ENCODE measurements at regions not wholly inside any gene's neighbourhood (a gene's known extent, or its start where the extent isn't known, plus 50 kb on each side); places are given as distances from the start of the nearest gene placed in this dataset.

DNA sequence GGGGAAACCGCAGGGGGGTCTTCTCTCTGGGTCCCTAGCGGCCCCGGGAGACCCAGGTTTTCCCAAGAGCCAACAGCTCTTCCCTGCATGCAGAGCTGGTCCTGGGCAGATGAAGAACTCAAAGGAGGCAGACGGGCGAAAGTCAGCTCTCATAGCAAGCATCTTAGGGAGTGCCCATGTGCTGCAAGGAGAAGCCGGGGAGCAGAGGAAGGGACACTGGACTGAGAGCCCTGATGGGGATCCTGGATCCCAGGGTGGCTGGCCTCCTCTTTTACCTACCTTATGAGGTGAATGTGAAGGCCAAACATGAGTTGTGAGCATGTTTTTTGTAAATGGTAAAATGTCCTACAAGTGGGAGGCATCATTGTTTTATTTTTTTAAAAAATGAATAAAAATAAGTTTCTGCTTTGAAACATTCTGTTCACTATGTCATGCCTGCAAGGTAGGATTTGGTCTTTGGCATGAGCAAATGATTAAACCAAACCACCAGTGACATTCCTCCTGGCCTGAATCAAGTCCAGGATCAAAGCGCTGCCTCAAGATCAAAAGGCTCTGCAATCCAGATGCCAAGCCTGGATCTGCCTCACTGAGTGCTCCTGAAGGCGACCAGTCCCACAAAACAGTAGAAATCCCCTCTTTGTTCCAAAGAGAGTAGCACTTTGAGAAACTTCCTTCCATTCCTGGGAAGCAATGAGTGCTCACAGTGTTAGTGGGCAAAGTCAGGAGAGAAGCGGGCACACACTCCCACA, 92.2 kb upstream of the SERP2 start:
- DNase-seq (ENCODE audit: low spot score) = no peak

GRCh38 chr13:44283600-44283999, 90.0 kb upstream of the SERP2 start:
- DNase-seq (ENCODE audit: low spot score) = no peak

- DNase-seq (ENCODE audit: low spot score) = no peak
Observed at GRCh38 chr13:44287958-44288357, 85.7 kb upstream of the SERP2 start.

DNA sequence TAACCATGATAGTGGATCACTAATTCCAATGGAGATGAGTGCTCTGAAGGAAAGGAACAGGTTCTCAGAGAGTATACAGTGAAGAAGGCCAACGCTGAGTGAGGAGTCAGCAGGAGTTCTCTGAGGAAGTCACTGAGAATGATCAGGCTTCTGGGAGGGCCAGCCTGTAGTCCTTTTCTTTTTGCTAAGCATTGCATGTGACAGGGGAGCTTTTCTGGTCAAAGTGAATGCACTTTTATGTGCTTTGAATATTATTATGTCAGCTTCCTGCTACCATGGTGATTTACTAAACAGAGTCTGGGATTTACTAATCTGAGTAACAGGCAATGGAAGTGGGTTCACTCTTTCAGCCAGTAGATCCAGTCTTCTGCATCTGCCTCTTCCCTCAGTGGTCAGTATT, 81.1 kb upstream of the SERP2 start:
- no peak for DNase-seq (ENCODE audit: low spot score)

GRCh38 chr13:44293374-44293773, 80.2 kb upstream of the SERP2 start:
- DNase-seq (ENCODE audit: low spot score) = no peak

GRCh38 chr13:44293908-44294735, 79.5 kb upstream of the SERP2 start:
- no peak for DNase-seq (ENCODE audit: low spot score)

DNA sequence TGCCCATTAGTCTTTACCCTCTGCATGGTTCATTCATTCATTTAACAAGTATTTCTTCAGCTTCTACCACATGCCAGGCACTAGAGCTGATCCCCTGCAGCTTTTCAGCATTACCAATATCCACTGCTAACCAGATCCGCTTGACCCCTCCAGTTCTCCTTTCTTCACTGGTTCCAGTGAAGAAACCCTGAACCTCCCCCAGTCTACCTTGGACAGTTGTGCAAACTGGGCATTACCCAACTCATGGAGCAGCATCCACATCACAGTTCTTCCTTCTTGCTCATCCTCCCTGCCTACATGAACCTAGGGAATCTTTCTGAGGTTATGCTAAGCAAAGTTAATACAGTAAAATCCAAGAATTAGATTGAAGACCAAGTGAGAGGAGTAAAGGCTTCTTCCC, 78.7 kb upstream of the SERP2 start:
- DNase-seq (ENCODE audit: low spot score) = no peak

GRCh38 chr13:44296856-44297255, 76.8 kb upstream of the SERP2 start:
- DNase-seq (ENCODE audit: low spot score) = no peak

- no peak for DNase-seq (ENCODE audit: low spot score)
Observed at GRCh38 chr13:44298314-44298713, 75.3 kb upstream of the SERP2 start.

- DNase-seq (ENCODE audit: low spot score) = peak; percentile 3
Observed at GRCh38 chr13:44299152-44299943, 74.3 kb upstream of the SERP2 start.

DNA sequence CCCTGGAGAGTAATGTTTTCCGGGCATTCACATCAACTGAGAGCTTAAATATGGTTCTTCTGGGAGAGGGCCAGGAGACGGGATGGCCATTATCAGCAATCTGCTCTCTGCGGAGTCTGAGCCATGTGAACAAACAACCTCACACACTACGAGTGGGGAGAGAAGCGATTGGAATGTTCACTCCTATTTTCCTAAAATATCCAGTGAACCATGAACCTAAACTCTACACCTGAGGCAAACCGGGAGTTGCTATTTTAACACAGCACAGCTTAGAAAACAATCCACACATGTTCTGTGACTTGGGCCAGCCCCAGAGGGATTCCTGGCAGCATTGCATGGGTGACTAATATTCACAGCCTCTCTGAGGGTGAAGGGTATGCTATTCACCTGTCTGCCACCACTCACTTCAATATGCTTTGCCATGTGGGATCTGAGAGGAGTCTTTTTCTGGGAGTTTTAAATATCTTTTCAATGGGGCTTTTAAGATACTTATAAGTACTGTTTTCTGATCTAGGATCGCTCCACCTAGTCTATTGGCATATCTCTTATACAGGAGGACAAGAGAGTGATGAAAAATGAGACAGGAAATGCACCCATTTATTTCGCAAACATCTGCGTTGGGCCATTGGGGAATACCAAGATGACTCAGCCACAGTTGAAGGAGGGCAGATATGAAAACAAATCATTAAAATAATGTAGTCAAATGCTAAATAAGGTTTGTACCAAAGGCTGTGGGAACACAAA, 72.6 kb upstream of the SERP2 start:
- no peak for DNase-seq (ENCODE audit: low spot score)

DNA sequence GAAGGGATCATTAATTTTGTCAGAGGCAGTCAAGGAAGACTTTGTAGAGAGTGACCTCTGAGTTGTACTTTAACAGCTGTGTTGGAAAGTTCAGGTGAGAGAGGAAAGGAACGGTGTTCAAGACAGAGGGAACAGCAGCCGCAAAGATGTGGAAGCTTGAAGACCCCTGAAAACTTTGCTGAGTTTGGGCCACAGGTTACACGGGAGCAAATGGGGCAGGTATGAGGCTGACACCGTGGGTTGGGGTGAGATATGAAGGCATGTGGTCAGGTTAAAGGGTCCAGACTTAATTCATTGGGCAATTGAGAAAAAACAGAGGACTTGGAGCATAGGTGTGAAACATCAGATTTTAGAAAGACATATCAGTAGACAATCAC, 72.0 kb upstream of the SERP2 start:
- no peak for DNase-seq (ENCODE audit: low spot score)

- no peak for DNase-seq (ENCODE audit: low spot score)
Observed at GRCh38 chr13:44302233-44302632, 71.4 kb upstream of the SERP2 start.

GRCh38 chr13:44302940-44303575, 70.6 kb upstream of the SERP2 start:
- DNase-seq (ENCODE audit: low spot score) = no peak

DNA sequence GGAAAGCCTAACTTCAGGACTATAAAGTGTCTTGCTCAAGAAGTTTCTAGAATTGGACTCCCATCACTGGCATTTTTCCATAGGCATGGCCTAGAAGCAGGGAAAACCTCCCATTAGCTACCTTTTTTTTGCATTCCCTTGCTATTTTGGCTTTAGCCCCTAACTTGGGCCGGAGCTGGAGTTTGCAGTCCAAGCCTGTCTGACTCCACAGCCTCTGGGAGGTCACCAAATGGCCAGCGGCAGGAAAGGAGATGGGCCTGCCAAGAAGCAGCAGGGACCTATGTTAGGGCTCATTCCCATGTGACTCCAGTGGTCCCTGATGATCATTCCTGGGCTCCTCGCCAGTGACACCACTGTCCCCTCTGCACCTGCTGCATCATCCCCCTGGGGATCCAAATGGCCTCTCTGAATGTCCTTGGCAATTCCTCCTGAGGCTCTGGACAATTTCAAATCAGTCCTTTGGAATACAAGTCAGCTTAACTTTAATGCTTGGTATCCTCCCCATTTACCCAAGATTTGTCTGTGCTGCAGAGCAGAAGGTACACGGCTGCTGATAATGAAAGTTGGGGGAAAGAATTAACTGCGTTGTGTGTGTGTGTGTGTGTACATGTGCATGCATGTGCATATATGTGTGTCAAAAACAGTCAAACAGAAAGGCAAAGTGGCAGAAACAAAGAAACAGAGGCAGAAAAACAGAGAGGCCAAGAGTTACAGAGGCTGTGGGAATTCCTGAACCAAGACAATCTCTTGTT, 69.8 kb upstream of the SERP2 start:
- no peak for DNase-seq (ENCODE audit: low spot score)

- no peak for DNase-seq (ENCODE audit: low spot score)
Observed at GRCh38 chr13:44304433-44304725, 69.2 kb upstream of the SERP2 start.

GRCh38 chr13:44305286-44305685, 68.3 kb upstream of the SERP2 start:
- DNase-seq (ENCODE audit: low spot score) = no peak

- DNase-seq (ENCODE audit: low spot score) = no peak
Observed at GRCh38 chr13:44305917-44306370, 67.7 kb upstream of the SERP2 start.

GRCh38 chr13:44306371-44307192, 67.0 kb upstream of the SERP2 start:
- peak; percentile 30 for DNase-seq (ENCODE audit: low spot score)

GRCh38 chr13:44307255-44307654, 66.4 kb upstream of the SERP2 start:
- DNase-seq (ENCODE audit: low spot score) = no peak

Measured in RKO (cell line).